ENCODE measurements at regions not wholly inside any gene's neighbourhood (a gene's known extent, or its start where the extent isn't known, plus 50 kb on each side); places are given as distances from the start of the nearest gene placed in this dataset.

- no peak overlapping the region for H3K4me3 ChIP-seq (ENCODE audit: low read depth in 1 of 3, low read length in 3 of 3)
- no peak for DNase-seq (ENCODE audit: low spot score)
- peaks cover 3 to 4% (median 3%) of the 10 kb centered on the region in 4 donors for H3K9me3 ChIP-seq (ENCODE audit: control insufficient read depth in 4 of 4, low read length in 3 of 4)
- WGBS: 44% methylated on average over 1 of the region's 1 CpG
- no peak overlapping the region for H3K27ac ChIP-seq (ENCODE audit: low read depth in 1 of 2, low read length in 2 of 2)
- no peaks in the 10 kb centered on the region for H3K36me3 ChIP-seq (ENCODE audit: control insufficient read depth in 4 of 4, insufficient read depth in 3 of 4, low read depth in 1 of 4, low read length in 3 of 4)
- TF ChIP-seq NR2F2 (IDR thresholded peaks at IDR 0.05): no peak
- no peak for TF ChIP-seq EGR1 (IDR thresholded peaks at IDR 0.05; ENCODE audit: low read depth in 2 of 2)
- no peak for TF ChIP-seq REST (IDR thresholded peaks at IDR 0.05)
- TF ChIP-seq ATF3 (IDR thresholded peaks at IDR 0.05): no peak
- TF ChIP-seq HNF4G (IDR thresholded peaks at IDR 0.05): no peak
- no peak for TF ChIP-seq FOXA1 (IDR thresholded peaks at IDR 0.05)
- peaks cover 0 to 2% (median 0%) of the 10 kb centered on the region in 4 donors for H3K27me3 ChIP-seq (ENCODE audit: control insufficient read depth in 4 of 4, insufficient read depth in 4 of 4, low read length in 3 of 4)
- no peak overlapping the region for H3K9ac ChIP-seq (ENCODE audit: low read depth in 1 of 2, low read length in 2 of 2)
- H3K4me1 ChIP-seq (ENCODE audit: control insufficient read depth in 4 of 4, insufficient read depth in 4 of 4, low read length in 3 of 4): no peaks in the 10 kb centered on the region
These were observed 481.8 kb upstream of the NFIA start for GRCh38 chr1:60600532-60600931.

- WGBS: 68% methylated on average over 1 of the region's 1 CpG
- H3K4me3 ChIP-seq (ENCODE audit: low read depth in 1 of 3, low read length in 3 of 3): no peak overlapping the region
- H3K36me3 ChIP-seq (ENCODE audit: control insufficient read depth in 4 of 4, insufficient read depth in 3 of 4, low read depth in 1 of 4, low read length in 3 of 4): no peaks in the 10 kb centered on the region
- no peak overlapping the region for H3K9ac ChIP-seq (ENCODE audit: low read depth in 1 of 2, low read length in 2 of 2)
- H3K27me3 ChIP-seq (ENCODE audit: control insufficient read depth in 4 of 4, insufficient read depth in 4 of 4, low read length in 3 of 4): peaks cover 0 to 2% (median 0%) of the 10 kb centered on the region in 4 donors
- TF ChIP-seq SP1 (IDR thresholded peaks at IDR 0.05): no peak
- no peak for TF ChIP-seq ZBTB33 (IDR thresholded peaks at IDR 0.05)
- TF ChIP-seq TAF1 (conservative IDR thresholded peaks at IDR 0.05): no peak
- no peak for TF ChIP-seq JUND (IDR thresholded peaks at IDR 0.05)
- TF ChIP-seq RAD21 (IDR thresholded peaks at IDR 0.05): no peak
- no peak for TF ChIP-seq RXRA (IDR thresholded peaks at IDR 0.05)
- no peak for TF ChIP-seq NR2F2 (IDR thresholded peaks at IDR 0.05)
- TF ChIP-seq GABPA (IDR thresholded peaks at IDR 0.05 in 1 of 2, conservative IDR thresholded peaks at IDR 0.05 in 1 of 2): no peak
- no peak for TF ChIP-seq FOXA2 (IDR thresholded peaks at IDR 0.05)
- TF ChIP-seq FOXA1 (IDR thresholded peaks at IDR 0.05): no peak
- no peak for TF ChIP-seq MAX (IDR thresholded peaks at IDR 0.05)
- no peak for TF ChIP-seq EGR1 (IDR thresholded peaks at IDR 0.05; ENCODE audit: low read depth in 2 of 2)
- TF ChIP-seq CTCF (IDR thresholded peaks at IDR 0.05; ENCODE audit: low read depth, low read length, missing input control): no peak
- no peak for TF ChIP-seq YY1 (IDR thresholded peaks at IDR 0.05)
- TF ChIP-seq HNF4A (conservative IDR thresholded peaks at IDR 0.05): no peak
- no peak for TF ChIP-seq ATF3 (IDR thresholded peaks at IDR 0.05)
- no peak for DNase-seq (ENCODE audit: low spot score)
- H3K9me3 ChIP-seq (ENCODE audit: control insufficient read depth in 4 of 4, low read length in 3 of 4): peaks cover 3 to 4% (median 3%) of the 10 kb centered on the region in 4 donors
- no peaks in the 10 kb centered on the region for H3K4me1 ChIP-seq (ENCODE audit: control insufficient read depth in 4 of 4, insufficient read depth in 4 of 4, low read length in 3 of 4)
- H3K27ac ChIP-seq (ENCODE audit: low read depth in 1 of 2, low read length in 2 of 2): no peak overlapping the region
These were observed 482.8 kb upstream of the NFIA start for GRCh38 chr1:60599574-60599973.
